GM19455 (cell line): ENCODE measurements at regions not wholly inside any gene's neighbourhood (a gene's known extent, or its start where the extent isn't known, plus 50 kb on each side); places are given as distances from the start of the nearest gene placed in this dataset.

ENCODE experiments used
- ATAC-seq: cut with Tn5 transposase; IDR thresholded peaks from one replicate; pipeline ENCODE4 v1.9.1; 2021; ENCODE audit not compliant: unreplicated experiment

DNA sequence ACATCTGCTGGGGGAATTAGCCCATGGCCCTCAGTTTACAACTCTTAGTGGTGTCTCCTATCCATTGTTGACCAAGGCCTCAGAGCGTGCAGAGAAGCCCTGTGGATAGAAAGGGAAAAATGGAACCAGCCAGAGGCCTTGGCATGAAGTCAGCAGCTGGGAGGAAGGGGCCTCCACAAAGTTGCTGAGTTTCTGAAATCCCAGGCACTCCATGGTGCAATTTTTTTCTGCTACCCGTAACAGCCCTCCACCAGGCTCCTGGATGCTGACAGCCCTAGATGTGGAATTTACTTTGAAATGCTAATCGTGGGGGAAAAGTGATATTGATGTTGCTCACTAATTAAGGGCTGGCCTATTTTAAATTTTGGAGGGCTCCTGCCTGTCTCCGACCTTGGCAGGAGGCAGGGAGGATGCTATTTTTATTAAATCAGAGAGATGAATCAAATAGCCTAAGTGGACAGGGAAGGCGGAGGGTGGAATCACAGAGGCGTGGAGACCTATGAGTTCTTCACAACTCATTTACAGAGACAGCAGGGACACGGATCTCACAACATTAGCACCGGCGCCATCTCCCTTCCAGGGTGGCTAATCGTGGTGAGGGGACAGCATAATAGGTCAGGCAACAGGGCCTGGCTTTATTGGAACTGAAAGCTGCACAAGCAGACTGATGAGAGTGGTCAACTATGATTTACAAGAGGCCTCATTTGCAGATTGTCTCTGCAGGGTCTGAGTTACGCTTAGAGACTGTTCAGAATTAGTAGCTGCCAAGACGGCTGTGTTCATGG lies 99.8 kb upstream of the WSCD2 start:
- ATAC-seq: no peak

DNA sequence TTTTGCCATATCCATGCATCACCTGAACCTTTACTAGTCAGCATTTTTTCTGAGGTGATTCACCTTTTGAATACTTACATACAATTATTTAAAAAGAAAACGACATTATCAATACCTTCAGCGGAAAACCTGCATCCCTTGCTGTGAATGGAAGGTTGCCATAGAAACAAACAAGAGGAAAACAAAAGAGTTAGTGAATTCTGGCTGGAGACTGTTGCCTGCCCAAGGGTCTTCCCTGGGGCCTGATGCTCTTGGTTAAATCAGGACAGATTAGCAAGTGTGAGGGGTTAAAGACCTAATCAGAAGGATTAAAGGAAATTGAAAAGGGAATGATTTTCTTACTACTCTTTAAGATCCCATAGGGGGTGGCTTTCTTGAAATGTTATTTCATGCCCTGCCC lies 96.0 kb upstream of the WSCD2 start:
- ATAC-seq: no peak

DNA sequence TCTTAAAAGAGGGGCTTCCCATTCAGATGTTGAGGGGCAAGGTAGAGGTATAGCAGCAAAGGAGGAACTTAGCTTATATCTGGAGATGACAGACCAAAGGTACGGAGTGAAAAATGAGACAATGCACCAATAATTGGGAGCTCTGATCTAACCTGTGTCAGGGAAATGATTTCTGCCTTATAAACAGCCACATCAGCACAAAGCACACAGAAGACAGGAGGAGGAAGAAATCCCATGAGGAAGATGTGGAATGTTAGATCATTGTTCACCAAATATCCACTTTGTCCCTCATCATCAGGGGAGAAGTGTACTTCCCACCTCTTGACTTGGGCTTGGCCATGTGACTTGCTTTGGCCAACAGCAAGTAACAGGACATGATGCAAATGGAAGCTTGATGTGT lies 93.7 kb upstream of the WSCD2 start:
- ATAC-seq: no peak

GRCh38 chr12:108037960-108038359 lies 91.1 kb upstream of the WSCD2 start:
- no peak for ATAC-seq

- ATAC-seq: no peak
Observed at GRCh38 chr12:108039794-108040193, 89.3 kb upstream of the WSCD2 start.

DNA sequence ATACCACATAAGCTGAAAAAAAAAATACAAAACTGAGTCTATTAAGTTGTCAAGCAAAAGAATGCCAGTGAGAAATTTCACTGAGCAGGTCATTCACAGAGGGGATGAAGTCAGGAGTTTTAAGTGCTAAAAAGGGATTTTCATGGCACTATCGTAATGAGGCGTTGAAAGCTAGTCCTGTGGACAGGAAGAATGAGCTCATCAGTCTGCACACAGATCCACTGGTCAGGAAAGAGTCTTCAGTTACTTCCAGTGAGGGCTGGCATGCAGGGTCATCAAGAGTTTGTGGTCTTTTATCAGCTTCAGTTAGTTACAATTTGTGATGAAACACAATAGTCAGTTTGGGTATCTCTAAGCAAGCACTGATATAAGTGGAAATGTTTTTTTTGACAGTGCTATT lies 88.1 kb upstream of the WSCD2 start:
- no peak for ATAC-seq

GRCh38 chr12:108043286-108043685 lies 85.8 kb upstream of the WSCD2 start:
- ATAC-seq: no peak

DNA sequence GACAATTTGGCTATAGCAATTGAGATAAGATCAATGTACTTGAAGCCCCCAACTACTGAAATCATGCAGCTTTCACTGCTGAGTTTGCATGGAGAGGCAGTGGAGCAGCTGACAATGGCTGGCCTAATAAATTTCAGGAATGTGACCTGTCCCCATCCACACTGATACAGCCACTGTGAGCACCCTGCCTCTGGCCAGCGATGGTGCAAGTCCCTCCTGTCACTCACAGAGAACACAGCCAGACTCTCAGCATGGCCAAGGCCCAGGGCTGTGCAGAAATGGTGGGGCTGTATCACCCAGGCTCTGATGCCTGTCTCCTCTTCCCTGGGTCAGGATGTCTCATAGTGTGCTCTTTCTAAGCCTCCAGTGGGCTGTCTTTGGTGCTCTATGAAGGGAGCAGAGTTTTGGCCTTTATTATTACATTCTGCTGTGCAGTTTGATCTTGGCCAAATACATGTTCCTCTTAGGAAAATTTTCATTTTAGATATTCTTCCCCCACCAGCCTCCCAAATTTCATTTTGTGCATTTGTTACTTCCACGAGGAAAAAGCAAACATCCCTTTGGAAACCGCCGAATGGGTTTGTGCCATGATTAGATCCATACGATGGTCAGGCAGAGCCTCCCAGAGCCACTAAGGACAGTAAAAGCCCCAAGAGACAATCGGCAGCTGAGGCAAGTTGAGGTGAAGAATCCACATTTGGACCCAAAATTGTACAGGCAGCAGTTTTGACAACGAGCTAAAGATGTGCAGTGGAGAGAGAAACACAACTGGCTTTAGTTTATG lies 85.1 kb upstream of the WSCD2 start:
- ATAC-seq: no peak

GRCh38 chr12:108046135-108046534 lies 83.0 kb upstream of the WSCD2 start:
- ATAC-seq: no peak

DNA sequence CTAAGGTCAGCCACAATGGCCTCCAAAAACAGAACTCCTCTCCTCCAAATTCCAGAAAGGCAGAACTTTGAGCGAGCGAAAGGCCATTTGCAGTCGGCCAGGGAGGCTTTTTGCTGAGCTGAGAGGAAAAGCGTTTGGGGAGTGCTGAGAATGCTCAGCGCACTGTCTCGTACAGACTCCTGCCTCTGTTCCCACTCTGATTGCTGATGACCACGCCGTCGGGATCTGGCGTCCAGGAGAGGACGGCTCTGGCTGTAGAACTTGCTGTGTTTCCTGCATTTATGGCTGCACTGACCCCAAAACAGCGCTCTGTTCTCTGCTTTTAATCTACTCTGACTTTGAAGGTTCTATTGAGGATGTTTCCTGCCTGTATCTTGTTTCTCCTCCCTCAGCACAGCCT lies 82.4 kb upstream of the WSCD2 start:
- no peak for ATAC-seq

DNA sequence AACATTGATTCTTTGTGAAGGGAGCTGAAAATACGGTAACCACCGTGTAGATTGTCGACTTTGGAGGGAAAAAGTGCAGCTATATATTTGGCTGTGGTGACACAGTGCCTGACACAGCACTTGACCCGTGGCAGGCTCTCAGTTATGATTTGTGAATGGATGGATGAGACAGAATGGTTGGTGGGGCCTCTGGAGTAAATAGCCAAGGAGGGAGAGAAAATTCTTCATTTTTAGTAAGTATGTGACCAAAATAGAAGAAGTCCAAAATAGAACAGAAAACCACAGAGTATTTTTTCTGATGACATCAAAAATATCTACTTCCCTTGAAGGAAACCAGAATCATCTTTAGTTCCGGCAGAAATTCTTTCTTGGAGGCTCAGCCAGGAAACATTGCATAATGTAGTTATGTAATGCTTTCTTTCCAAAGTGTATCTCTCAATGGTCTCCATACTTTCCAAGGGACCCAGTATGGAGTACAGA lies 82.0 kb upstream of the WSCD2 start:
- ATAC-seq: no peak

DNA sequence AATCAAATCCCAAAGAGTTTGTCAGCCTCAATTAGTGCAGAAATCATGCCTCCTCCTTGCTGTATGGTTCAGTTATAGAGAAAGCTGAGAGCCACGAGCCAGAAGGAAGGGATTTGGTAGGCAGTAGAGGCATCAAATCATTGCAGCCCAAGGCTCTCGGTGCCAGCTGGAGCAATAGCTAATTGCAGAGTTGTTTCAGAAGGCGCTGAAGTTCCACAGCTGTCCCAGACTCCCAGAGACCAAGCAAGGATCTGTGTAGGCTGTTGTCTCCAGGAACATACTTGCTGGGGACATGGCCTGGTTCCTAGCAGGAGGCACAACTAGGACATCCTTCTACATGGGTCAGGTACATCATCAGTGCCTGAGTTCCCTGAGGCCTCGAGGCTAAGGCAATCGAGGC lies 80.4 kb upstream of the WSCD2 start:
- ATAC-seq: no peak

GRCh38 chr12:108050696-108051095 lies 78.4 kb upstream of the WSCD2 start:
- ATAC-seq: no peak

GRCh38 chr12:108052260-108052659 lies 76.8 kb upstream of the WSCD2 start:
- ATAC-seq: no peak

DNA sequence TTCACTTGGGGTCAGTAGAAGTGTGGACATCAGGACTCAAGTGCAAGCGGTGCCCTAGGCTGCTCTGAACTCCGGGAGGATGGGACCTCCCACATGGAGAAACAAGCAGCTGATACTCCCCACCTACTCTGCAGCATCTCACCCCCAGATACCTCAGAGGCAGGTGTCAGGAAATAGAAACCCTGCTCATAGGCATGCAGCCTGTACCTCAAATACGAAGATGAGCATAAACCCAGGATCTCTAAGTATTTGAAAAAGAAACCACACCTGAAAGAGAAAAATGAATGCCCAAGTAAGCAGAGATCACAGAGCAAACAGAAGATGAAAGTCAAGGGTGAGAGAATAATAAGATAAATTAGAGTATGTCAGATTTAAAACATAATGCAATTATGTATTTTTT lies 75.6 kb upstream of the WSCD2 start:
- no peak for ATAC-seq

GRCh38 chr12:108054496-108054895 lies 74.6 kb upstream of the WSCD2 start:
- no peak for ATAC-seq

GRCh38 chr12:108055141-108055540 lies 73.9 kb upstream of the WSCD2 start:
- no peak for ATAC-seq

DNA sequence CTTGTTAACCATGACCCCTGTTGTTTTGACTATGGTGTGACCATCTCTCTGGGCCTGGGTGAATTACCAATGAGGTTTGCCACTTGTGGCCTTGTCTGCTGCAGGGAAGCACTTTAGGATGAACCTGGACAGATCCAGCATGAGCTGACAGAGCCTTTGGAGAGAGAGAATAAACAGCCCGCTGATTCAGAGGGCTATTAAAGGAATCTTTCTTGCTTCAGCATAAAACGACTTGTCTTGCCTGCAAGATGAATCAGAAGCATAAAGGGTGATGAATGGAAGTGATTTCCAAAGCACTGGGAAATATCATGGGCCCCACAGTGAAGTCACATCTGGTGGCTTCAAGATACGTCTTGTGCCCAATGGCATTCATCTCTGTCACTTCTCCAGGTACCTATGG lies 69.0 kb upstream of the WSCD2 start:
- ATAC-seq: no peak

GRCh38 chr12:108060903-108061302 lies 68.2 kb upstream of the WSCD2 start:
- ATAC-seq: no peak

DNA sequence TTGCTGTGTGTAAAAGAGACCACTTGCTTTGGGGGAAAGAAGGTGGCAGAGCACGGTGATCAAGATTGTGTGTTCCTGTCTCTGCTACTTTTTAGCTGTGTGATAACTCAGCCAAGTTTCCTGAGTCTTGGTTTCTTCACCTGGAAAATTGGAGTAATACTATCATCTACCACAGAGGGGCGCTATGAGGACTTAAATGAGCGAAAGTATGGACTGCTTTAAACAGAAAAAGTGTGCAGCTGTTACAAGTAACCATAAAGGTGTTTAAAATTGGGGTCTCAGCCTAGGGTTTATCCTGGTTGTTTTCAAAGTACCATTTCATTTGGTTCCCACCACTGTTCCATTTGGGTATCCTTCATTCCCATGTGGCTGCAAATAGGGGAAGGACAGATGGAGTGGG lies 65.9 kb upstream of the WSCD2 start:
- ATAC-seq: no peak

- no peak for ATAC-seq
Observed at GRCh38 chr12:108065069-108065468, 64.0 kb upstream of the WSCD2 start.
